Rectal smooth muscle tissue (tissue), 1 donor: ENCODE measurements at regions not wholly inside any gene's neighbourhood (a gene's known extent, or its start where the extent isn't known, plus 50 kb on each side); places are given as distances from the start of the nearest gene placed in this dataset.
"Not testable (repeated sequence)": the region's sequence is repeated elsewhere in the genome, so short reads cannot be mapped to it uniquely, and the experiment has no call there.

Experiments
- H3K27ac ChIP-seq: one replicate; pipeline ENCODE4 v1.7.0; 2013; ENCODE audit warnings: low read depth, low read length, inconsistent platforms
- H3K27me3 ChIP-seq: one replicate; pipeline ENCODE4 v1.7.0; 2013; ENCODE audit warnings: low read length; ENCODE audit not compliant: control insufficient read depth, insufficient read depth
- H3K36me3 ChIP-seq: one replicate; pipeline ENCODE4 v1.7.0; 2013; ENCODE audit warnings: low read length; ENCODE audit not compliant: control insufficient read depth, insufficient read depth
- H3K4me1 ChIP-seq: one replicate; pipeline ENCODE4 v1.7.0; 2013; ENCODE audit warnings: low read length; ENCODE audit not compliant: control insufficient read depth, insufficient read depth
- H3K4me3 ChIP-seq: one replicate; pipeline ENCODE4 v1.7.0; 2013; ENCODE audit warnings: low read length
- H3K9ac ChIP-seq: one replicate; pipeline ENCODE4 v1.7.0; 2013; ENCODE audit warnings: low read length

- Histone ChIP-seq H3K36me3 (no peaks in the 10 kb centered on the region), H3K27me3 (no peaks in the 10 kb centered on the region), H3K9ac (no peak overlapping the region), H3K27ac (no peak overlapping the region), H3K4me3 (no peak overlapping the region), H3K4me1 (no peaks in the 10 kb centered on the region)
These were observed 83.4 kb downstream of the ZFP36L2 start for GRCh38 chr2:43142921-43143438.

GRCh38 chr2:43141636-43142151, 84.7 kb downstream of the ZFP36L2 start:
- H3K4me3 ChIP-seq, H3K4me1 ChIP-seq, H3K36me3 ChIP-seq, H3K9ac ChIP-seq, H3K27me3 ChIP-seq, H3K27ac ChIP-seq: not testable (repeated sequence)

- Histone ChIP-seq H3K4me1 (no peaks in the 10 kb centered on the region), H3K27me3 (no peaks in the 10 kb centered on the region), H3K9ac (no peak overlapping the region), H3K4me3 (no peak overlapping the region), H3K27ac (no peak overlapping the region), H3K36me3 (no peaks in the 10 kb centered on the region)
These were observed 86.3 kb downstream of the ZFP36L2 start for GRCh38 chr2:43139996-43140621.

DNA sequence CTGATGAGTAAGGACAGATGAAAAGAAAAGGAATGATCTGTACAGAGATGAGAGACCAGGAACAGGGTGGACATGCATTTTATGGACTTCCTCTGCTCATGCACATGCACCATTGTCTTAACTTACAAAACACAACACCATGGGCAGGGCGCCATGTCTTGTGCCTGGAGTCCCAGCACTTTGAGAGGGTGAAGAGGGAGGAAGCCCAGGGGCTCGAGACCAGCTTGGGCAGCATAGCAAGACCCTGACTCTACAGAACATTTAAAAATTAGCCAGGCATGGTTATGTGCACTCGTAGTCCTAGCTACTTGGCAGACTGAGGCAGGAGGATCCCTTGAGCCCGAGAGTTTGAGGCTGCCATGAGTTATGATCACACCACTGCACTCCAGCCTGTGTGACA, 86.9 kb downstream of the ZFP36L2 start:
- Histone ChIP-seq H3K9ac (no peak overlapping the region), H3K4me1 (no peaks in the 10 kb centered on the region), H3K27me3 (no peaks in the 10 kb centered on the region), H3K4me3 (no peak overlapping the region), H3K36me3 (no peaks in the 10 kb centered on the region), H3K27ac (no peak overlapping the region)

DNA sequence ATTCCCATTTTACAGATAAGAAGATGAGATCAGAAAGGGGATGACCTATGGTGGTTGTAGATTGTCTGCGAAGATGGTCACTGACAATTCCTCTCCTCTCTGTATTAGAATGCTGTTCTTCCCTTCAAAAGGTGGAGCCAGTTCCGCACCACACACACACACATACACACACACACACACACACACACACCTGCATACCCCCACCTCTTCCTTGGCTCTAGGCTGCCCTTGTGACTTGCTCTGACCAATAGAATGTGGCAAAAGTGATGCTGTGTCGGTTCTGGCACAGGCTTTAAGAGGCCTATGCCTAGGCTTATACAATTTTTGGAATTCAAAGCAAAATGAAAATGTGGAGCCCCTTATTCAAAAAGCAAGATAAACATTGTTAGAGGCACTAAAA, 88.0 kb downstream of the ZFP36L2 start:
- Histone ChIP-seq H3K4me3 (no peak overlapping the region), H3K27ac (no peak overlapping the region), H3K36me3 (no peaks in the 10 kb centered on the region), H3K9ac (no peak overlapping the region), H3K27me3 (no peaks in the 10 kb centered on the region), H3K4me1 (no peaks in the 10 kb centered on the region)

GRCh38 chr2:43136876-43137275, 89.5 kb downstream of the ZFP36L2 start:
- Histone ChIP-seq H3K27ac (no peak overlapping the region), H3K4me1 (no peaks in the 10 kb centered on the region), H3K9ac (no peak overlapping the region), H3K4me3 (no peak overlapping the region), H3K27me3 (no peaks in the 10 kb centered on the region), H3K36me3 (no peaks in the 10 kb centered on the region)

DNA sequence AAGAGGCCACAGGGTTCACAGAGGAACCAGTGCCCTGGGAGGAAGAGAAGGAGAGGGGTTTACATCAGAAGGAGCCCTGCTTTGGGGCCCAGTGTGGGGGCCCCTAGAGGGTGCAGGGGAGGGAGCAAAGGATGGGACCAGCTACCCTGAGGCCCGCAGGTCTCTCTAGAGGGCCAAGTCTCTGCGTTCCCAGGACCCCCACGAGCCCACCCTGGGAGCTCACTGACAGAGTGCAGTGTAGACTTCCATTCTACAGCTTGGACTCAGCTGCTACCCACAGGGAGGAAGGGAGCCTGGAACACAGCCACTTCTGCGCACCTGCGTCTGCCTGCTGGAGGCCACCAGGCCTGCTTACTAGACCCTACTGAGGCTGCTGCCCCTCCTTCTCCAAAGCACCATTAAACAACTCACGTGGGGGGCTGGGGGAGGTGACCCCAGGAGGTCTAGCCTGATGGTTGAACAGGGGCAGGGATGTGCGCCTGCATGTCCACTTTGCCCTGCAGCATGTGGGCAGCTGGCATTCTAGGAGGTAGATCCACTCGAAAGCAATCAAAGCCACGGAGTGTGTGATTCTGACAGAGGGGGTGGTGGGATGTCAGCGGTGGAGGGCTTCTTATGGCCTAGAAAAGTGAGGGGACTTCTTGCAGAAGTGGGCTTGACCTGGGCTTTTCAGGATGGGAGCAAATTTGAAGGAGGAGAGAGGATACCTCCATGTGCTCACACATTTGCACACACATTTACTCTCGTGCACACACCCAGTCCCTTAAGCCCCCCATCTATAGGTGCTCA, 90.2 kb downstream of the ZFP36L2 start:
- Histone ChIP-seq H3K27me3 (no peaks in the 10 kb centered on the region), H3K4me3 (no peak overlapping the region), H3K9ac (no peak overlapping the region), H3K36me3 (no peaks in the 10 kb centered on the region), H3K4me1 (no peaks in the 10 kb centered on the region), H3K27ac (no peak overlapping the region)

DNA sequence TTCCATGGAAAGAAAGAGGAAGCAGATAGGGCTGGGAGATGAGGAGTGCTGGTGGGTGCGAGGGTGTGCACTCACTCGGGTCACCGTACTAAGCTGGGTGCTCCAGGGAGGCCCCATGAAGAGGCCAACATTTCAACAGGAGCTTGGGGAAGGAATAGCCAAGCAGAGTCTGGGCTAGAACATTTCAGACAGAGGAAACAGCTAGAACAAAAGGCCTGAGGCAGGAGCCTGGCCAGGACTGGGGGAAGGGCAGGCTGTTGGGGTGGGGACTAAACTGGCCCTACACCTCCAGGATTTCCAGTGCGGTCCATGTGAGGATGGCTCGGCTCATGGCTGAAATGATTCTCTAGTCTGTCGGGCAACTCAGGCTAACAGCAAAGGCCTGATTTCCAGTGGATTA, 90.8 kb downstream of the ZFP36L2 start:
- Histone ChIP-seq H3K4me3 (no peak overlapping the region), H3K27me3 (no peaks in the 10 kb centered on the region), H3K27ac (no peak overlapping the region), H3K9ac (no peak overlapping the region), H3K4me1 (no peaks in the 10 kb centered on the region), H3K36me3 (no peaks in the 10 kb centered on the region)

DNA sequence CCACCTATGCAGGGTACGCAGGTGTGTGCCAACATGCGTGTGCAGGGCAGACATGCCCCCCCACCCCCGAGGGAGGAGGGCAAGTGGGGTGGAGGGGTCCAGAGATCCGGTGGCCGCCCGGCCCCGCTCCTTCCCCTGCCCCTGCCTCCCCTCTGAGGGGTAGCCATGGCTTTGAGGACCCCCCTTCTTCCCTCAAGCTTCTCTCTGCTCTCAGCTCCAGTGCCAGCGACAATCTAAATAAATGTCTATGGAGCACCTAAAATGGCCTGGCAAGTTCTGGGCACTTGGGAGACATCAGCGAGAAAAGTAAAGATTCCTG, 91.9 kb downstream of the ZFP36L2 start:
- Histone ChIP-seq H3K4me3 (no peak overlapping the region), H3K27ac (no peak overlapping the region), H3K4me1 (no peaks in the 10 kb centered on the region), H3K27me3 (no peaks in the 10 kb centered on the region), H3K36me3 (no peaks in the 10 kb centered on the region), H3K9ac (no peak overlapping the region)

- no peak overlapping the region for H3K4me3 ChIP-seq
- peak overlapping the region; percentile 23 for H3K27ac ChIP-seq
- H3K27me3 ChIP-seq, result no peaks in the 10 kb centered on the region
- no peak overlapping the region for H3K9ac ChIP-seq
- H3K4me1 ChIP-seq, result no peaks in the 10 kb centered on the region
- H3K36me3 ChIP-seq, result no peaks in the 10 kb centered on the region
These were observed 92.5 kb downstream of the ZFP36L2 start for GRCh38 chr2:43133708-43134570.

DNA sequence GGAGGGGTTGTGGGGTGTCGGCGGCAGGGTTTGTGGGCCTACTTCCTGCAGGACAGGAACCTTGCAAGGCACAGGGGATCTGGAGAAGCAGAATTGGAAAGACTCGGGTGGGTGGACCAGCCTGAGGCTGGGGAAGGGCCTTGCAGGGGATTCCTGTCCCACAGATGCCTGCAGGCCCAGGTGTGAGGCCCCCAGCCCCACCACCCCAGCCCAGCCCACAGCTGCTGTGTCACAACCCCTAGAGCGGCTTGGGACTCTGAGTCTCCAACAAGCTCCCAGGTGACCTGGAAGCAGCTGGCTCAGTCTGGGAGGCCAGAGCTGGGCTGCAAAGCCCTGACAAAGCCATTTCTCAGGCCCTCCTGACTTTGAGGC, 93.1 kb downstream of the ZFP36L2 start:
- H3K9ac ChIP-seq, result peak overlapping the region; percentile 27
- H3K4me1 ChIP-seq, result no peaks in the 10 kb centered on the region

GRCh38 chr2:43132683-43133301, 93.6 kb downstream of the ZFP36L2 start:
- H3K36me3 ChIP-seq, result no peaks in the 10 kb centered on the region
- no peaks in the 10 kb centered on the region for H3K27me3 ChIP-seq
- no peaks in the 10 kb centered on the region for H3K4me1 ChIP-seq
- no peak overlapping the region for H3K27ac ChIP-seq
- H3K4me3 ChIP-seq, result no peak overlapping the region
- peak overlapping the region; percentile 27 for H3K9ac ChIP-seq

More for the DNA sequence above, 93.1 kb downstream of the ZFP36L2 start:
- H3K27ac ChIP-seq, result no peak overlapping the region
- H3K27me3 ChIP-seq, result no peaks in the 10 kb centered on the region
- no peak overlapping the region for H3K4me3 ChIP-seq
- no peaks in the 10 kb centered on the region for H3K36me3 ChIP-seq
